Gastroesophageal sphincter (tissue), 3 donors: ENCODE measurements at regions not wholly inside any gene's neighbourhood (a gene's known extent, or its start where the extent isn't known, plus 50 kb on each side); places are given as distances from the start of the nearest gene placed in this dataset.

ENCODE experiments used
- POLR2A ChIP-seq, 2 donors: fragments of 450-650 bp; IDR thresholded peaks; one replicate each; pipeline ENCODE4 v1.6.1; 2017; ENCODE audit warnings: antibody characterized with exemption in 2 of 2, mild to moderate bottlenecking in 2 of 2, moderate library complexity in 1 of 2
- TF ChIP-seq, protein P1 (sequence below), 4 experiments: fragments of 200-600 bp in 2 of 4; fragments of 450-650 bp in 2 of 4; sonication (generic) in 1 of 4; IDR thresholded peaks; one replicate each; pipeline ENCODE4 v1.5.1; 2017 to 2019; ENCODE audit warnings: antibody characterized with exemption in 4 of 4, mild to moderate bottlenecking in 2 of 4, moderate library complexity in 2 of 4

DNA sequence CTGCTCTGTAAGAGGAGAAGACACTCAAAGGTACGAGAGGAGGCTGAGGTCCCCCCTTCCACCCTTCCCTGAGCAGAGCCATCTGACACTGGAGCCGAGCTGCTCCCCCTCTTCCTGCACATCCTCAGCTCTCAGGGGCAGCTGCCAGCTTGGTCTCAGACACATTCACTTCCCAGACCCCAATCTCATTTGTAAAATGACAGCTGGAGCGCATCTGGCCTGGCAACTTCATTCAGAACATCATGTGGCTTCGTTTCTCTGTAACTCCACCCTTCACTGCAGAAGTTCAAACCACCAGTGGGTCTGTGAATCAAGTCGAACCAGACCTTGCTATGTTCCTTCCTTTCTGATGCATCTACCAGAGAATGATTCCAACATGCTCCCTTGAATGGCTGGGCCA is 145.6 kb upstream of the CDH4 start:
- TF ChIP-seq POLR2A (IDR thresholded peaks at IDR 0.05): no peak
- TF ChIP-seq, protein P1, sequence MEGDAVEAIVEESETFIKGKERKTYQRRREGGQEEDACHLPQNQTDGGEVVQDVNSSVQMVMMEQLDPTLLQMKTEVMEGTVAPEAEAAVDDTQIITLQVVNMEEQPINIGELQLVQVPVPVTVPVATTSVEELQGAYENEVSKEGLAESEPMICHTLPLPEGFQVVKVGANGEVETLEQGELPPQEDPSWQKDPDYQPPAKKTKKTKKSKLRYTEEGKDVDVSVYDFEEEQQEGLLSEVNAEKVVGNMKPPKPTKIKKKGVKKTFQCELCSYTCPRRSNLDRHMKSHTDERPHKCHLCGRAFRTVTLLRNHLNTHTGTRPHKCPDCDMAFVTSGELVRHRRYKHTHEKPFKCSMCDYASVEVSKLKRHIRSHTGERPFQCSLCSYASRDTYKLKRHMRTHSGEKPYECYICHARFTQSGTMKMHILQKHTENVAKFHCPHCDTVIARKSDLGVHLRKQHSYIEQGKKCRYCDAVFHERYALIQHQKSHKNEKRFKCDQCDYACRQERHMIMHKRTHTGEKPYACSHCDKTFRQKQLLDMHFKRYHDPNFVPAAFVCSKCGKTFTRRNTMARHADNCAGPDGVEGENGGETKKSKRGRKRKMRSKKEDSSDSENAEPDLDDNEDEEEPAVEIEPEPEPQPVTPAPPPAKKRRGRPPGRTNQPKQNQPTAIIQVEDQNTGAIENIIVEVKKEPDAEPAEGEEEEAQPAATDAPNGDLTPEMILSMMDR (IDR thresholded peaks at IDR 0.05): no peak
